IMR-90 (cell line): ENCODE measurements at regions not wholly inside any gene's neighbourhood (a gene's known extent, or its start where the extent isn't known, plus 50 kb on each side); places are given as distances from the start of the nearest gene placed in this dataset.

ENCODE experiments used
- ATAC-seq: fragments of 200-7000 bp; cut with Tn5 transposase; 2 replicates; pipeline ENCODE4 v1.9.1; 2020; ENCODE audit warnings: low read depth, mild to moderate bottlenecking, moderate library complexity
- BruUV-seq: library from RNA; stranded (reverse); fragments of 400-500 nt; replicated peaks from 2 replicates; lab custom pipeline; 2021; lab: Mats Ljungman, UMichigan
- CTCF ChIA-PET: fragments of 300-600 bp; formaldehyde crosslinking; extraction: SDS; loops from one replicate; lab custom pipeline; 2021; ENCODE audit warnings: antibody characterized with exemption; lab: Yijun Ruan, JAX
- POLR2A ChIA-PET: fragments of 300-600 bp; sonication (Branson Sonifier 250); formaldehyde crosslinking; loops from one replicate; lab custom pipeline; 2022; ENCODE audit warnings: antibody characterized with exemption; ENCODE audit not compliant: unreplicated experiment; lab: Charles Lee
- DNase-seq: peaks from one replicate; pipeline ENCODE4 v3.0.0; 2013
- H2AFZ ChIP-seq: replicated peaks from 2 replicates; pipeline ENCODE3; 2013; ENCODE audit warnings: low read length, mild to moderate bottlenecking; ENCODE audit not compliant: poor library complexity
- H2AK5ac ChIP-seq: 2 replicates; pipeline ENCODE4 v1.6.1; 2013; ENCODE audit warnings: low read depth, low read length, inconsistent platforms
- H2AK9ac ChIP-seq: replicated peaks from 2 replicates; pipeline ENCODE3; 2013; ENCODE audit warnings: mild to moderate bottlenecking, low read depth, low read length, moderate library complexity; ENCODE audit not compliant: poor library complexity
- H2BK120ac ChIP-seq: 2 replicates; pipeline ENCODE4 v1.6.1; 2013; ENCODE audit warnings: low read depth, low read length, inconsistent platforms
- H2BK15ac ChIP-seq: 3 replicates; pipeline ENCODE4 v1.6.1; 2013; ENCODE audit warnings: low read depth, low read length, inconsistent platforms
- H2BK20ac ChIP-seq: 2 replicates; pipeline ENCODE4 v1.6.1; 2013; ENCODE audit warnings: low read depth, mild to moderate bottlenecking, inconsistent platforms, low read length, moderate library complexity
- H2BK5ac ChIP-seq: 2 replicates; pipeline ENCODE4 v1.6.1; 2013; ENCODE audit warnings: mild to moderate bottlenecking, low read depth, low read length, inconsistent platforms; ENCODE audit not compliant: poor library complexity, severe bottlenecking
- H3K14ac ChIP-seq: replicated peaks from 2 replicates; pipeline ENCODE4 v1.6.1; 2013; ENCODE audit warnings: low read depth, low read length, inconsistent platforms
- H3K18ac ChIP-seq: 2 replicates; pipeline ENCODE4 v1.6.1; 2013; ENCODE audit warnings: low read depth, low read length, control low read depth
- H3K23ac ChIP-seq: 2 replicates; pipeline ENCODE4 v1.6.1; 2013; ENCODE audit warnings: low read depth, low read length, inconsistent platforms
- H3K27ac ChIP-seq: 2 replicates; pipeline ENCODE4 v1.5.1; 2013; ENCODE audit warnings: mild to moderate bottlenecking, control low read depth, low read length; ENCODE audit not compliant: insufficient read depth
- H3K27me3 ChIP-seq: 2 replicates; pipeline ENCODE4 v1.6.1; 2013; ENCODE audit warnings: low read length; ENCODE audit not compliant: control insufficient read depth, insufficient read depth
- H3K36me3 ChIP-seq: 2 replicates; pipeline ENCODE4 v1.6.1; 2013; ENCODE audit warnings: low read length, mixed read lengths; ENCODE audit not compliant: control insufficient read depth, insufficient read depth
- H3K4ac ChIP-seq: 2 replicates; pipeline ENCODE4 v1.6.1; 2013; ENCODE audit warnings: low read depth, low read length, inconsistent platforms
- H3K4me1 ChIP-seq: 2 replicates; pipeline ENCODE4 v1.6.1; 2013; ENCODE audit warnings: low read length, mixed read lengths; ENCODE audit not compliant: control insufficient read depth, insufficient read depth
- H3K4me2 ChIP-seq: 2 replicates; pipeline ENCODE4 v1.6.1; 2013; ENCODE audit warnings: low read depth, mild to moderate bottlenecking, control low read depth, low read length, moderate library complexity
- H3K4me3 ChIP-seq: 2 replicates; pipeline ENCODE4 v1.5.1; 2013; ENCODE audit warnings: low read depth, mild to moderate bottlenecking, control low read depth, low read length, moderate library complexity; ENCODE audit not compliant: insufficient read depth
- H3K56ac ChIP-seq: 2 replicates; pipeline ENCODE4 v1.6.1; 2013; ENCODE audit warnings: low read length, inconsistent platforms; ENCODE audit not compliant: insufficient read depth; ENCODE audit errors: extremely low read depth
- H3K79me1 ChIP-seq, 2 experiments: 2 replicates each; pipeline ENCODE4 v1.6.1; 2013; ENCODE audit warnings: low read length in 2 of 2, inconsistent platforms in 1 of 2, low read depth in 1 of 2
- H3K9ac ChIP-seq: 2 replicates; pipeline ENCODE4 v1.6.1; 2013; ENCODE audit warnings: low read depth, low read length, control low read depth
- H3K9me1 ChIP-seq: 2 replicates; pipeline ENCODE4 v1.6.1; 2013; ENCODE audit warnings: low read length, inconsistent platforms; ENCODE audit not compliant: insufficient read depth
- H3K9me3 ChIP-seq: 2 replicates; pipeline ENCODE4 v1.6.1; 2013; ENCODE audit warnings: low read length; ENCODE audit not compliant: control insufficient read depth, insufficient read depth
- H4K20me1 ChIP-seq: 2 replicates; pipeline ENCODE4 v1.6.1; 2013; ENCODE audit warnings: low read length, inconsistent platforms; ENCODE audit not compliant: insufficient read depth
- H4K5ac ChIP-seq: 2 replicates; pipeline ENCODE4 v1.6.1; 2013; ENCODE audit warnings: mild to moderate bottlenecking, low read depth, low read length, control low read depth
- H4K8ac ChIP-seq, 2 experiments: 2 replicates each; pipeline ENCODE4 v1.6.1; 2013; ENCODE audit warnings: low read depth in 2 of 2, low read length in 2 of 2, control low read depth in 1 of 2, inconsistent platforms in 1 of 2
- H4K91ac ChIP-seq: 2 replicates; pipeline ENCODE4 v1.6.1; 2013; ENCODE audit warnings: low read depth, low read length, inconsistent platforms; ENCODE audit not compliant: insufficient read depth
- BHLHE40 ChIP-seq: fragments of 150-350 bp; IDR thresholded peaks from 2 replicates; pipeline ENCODE4 v1.6.1; 2016; ENCODE audit warnings: mild to moderate bottlenecking, low read depth, low read length
- CEBPB ChIP-seq: IDR thresholded peaks from 2 replicates; pipeline ENCODE4 v1.6.1; 2012; ENCODE audit warnings: low read depth, low read length, improper control_type of control experiment
- WGBS, 2 experiments: methylation state at CpG; one replicate each; pipeline versions ENCODE4 v1.1.5 to v1.1.7; 2013; ENCODE audit warnings: missing lambda C conversion rate in 2 of 2; ENCODE audit not compliant: insufficient read length in 1 of 2; ENCODE audit errors: extremely low coverage in 2 of 2; 5-methylcytosine and 5-hydroxymethylcytosine counted together
- dilution Hi-C: fragments of 300-500 bp; cut with HindIII; formaldehyde crosslinking; loops from one replicate; pipeline ENCODE4 v1.14.3; 2018; ENCODE audit warnings: low sequenced_read_pairs; ENCODE audit not compliant: unreplicated experiment
- in situ Hi-C: fragments of 300-500 bp; cut with MboI; formaldehyde crosslinking; loops from 3 replicates; pipeline ENCODE4 v1.14.3; 2019; ENCODE audit warnings: low sequenced_read_pairs, inconsistent platforms, mixed read lengths
- intact Hi-C: fragments of 100-400 bp; cut with micrococcal nuclease; formaldehyde crosslinking; loops from 2 replicates; pipeline ENCODE4 v1.10.0; 2022

GRCh38 chr2:36222485-36222884 is 133.1 kb upstream of the CRIM1 start:
- no peaks in the 10 kb centered on the region for H3K79me1 ChIP-seq
- H3K23ac ChIP-seq: no peak overlapping the region
- H4K8ac ChIP-seq: no peak overlapping the region
- intact Hi-C loops: no loop called here
- H3K9me1 ChIP-seq: no peaks in the 10 kb centered on the region
- H3K4me1 ChIP-seq: no peaks in the 10 kb centered on the region
- no peak overlapping the region for H2BK120ac ChIP-seq
- in situ Hi-C loops: no loop called here
- no peak overlapping the region for H2BK20ac ChIP-seq
- H3K4me3 ChIP-seq: no peak overlapping the region
- no peak overlapping the region for H3K9ac ChIP-seq
- no peak overlapping the region for H3K4me2 ChIP-seq
- H2BK5ac ChIP-seq: no peak overlapping the region
- no peak overlapping the region for H3K4ac ChIP-seq
- no peaks in the 10 kb centered on the region for H3K9me3 ChIP-seq
- H3K56ac ChIP-seq: no peak overlapping the region
- DNase-seq (no peak), ATAC-seq (no peak)
- whole genome bisulfite sequencing, 2 experiments: no CpG with 5 or more reads among the region's 3 CpGs
- no peaks in the 10 kb centered on the region for H3K36me3 ChIP-seq
- H2AK9ac ChIP-seq: no peak overlapping the region
- no peak overlapping the region for H2BK15ac ChIP-seq
- dilution Hi-C loops: no loop called here
- H3K14ac ChIP-seq: no peak overlapping the region
- no peak overlapping the region for H3K27ac ChIP-seq
- no peak overlapping the region for H3K18ac ChIP-seq
- BruUV-seq: no TSS peak
- H2AK5ac ChIP-seq: no peak overlapping the region
- no peaks in the 10 kb centered on the region for H3K27me3 ChIP-seq
- POLR2A ChIA-PET: no interaction called here
- TF ChIP-seq CEBPB: peak; percentile 68
- no peak for TF ChIP-seq BHLHE40
- CTCF ChIA-PET: no interaction called here
- no peak overlapping the region for H4K91ac ChIP-seq
- H2AFZ ChIP-seq: no peak overlapping the region
- H4K5ac ChIP-seq: no peak overlapping the region
- no peaks in the 10 kb centered on the region for H4K20me1 ChIP-seq
